WTC11 (cell line): ENCODE measurements at regions not wholly inside any gene's neighbourhood (a gene's known extent, or its start where the extent isn't known, plus 50 kb on each side); places are given as distances from the start of the nearest gene placed in this dataset.

ENCODE experiments used
- ATAC-seq: fragments of 200-7000 bp; cut with Tn5 transposase; 2 replicates; pipeline ENCODE4 v1.10.0; 2021; ENCODE audit warnings: mild to moderate bottlenecking, moderate library complexity
- CTCF ChIA-PET: fragments of 300-600 bp; sonication (Branson Sonifier 250); formaldehyde crosslinking; loops from one replicate; lab custom pipeline; 2021; ENCODE audit warnings: antibody characterized with exemption; lab: Charles Lee
- POLR2A ChIA-PET: fragments of 350-600 bp; sonication (Branson Sonifier 250); formaldehyde crosslinking; loops from one replicate; lab custom pipeline; 2021; ENCODE audit warnings: antibody characterized with exemption; lab: Charles Lee
- DNase-seq: peaks from one replicate; pipeline ENCODE4 v3.0.0; 2021; ENCODE audit warnings: low spot score
- H3K27ac Mint-ChIP-seq: 2 replicates; pipeline ENCODE4 v1.8.0; 2021; ENCODE audit warnings: mixed read lengths
- H3K27me3 Mint-ChIP-seq: 2 replicates; pipeline ENCODE4 v1.8.0; 2021; ENCODE audit warnings: low read depth, mild to moderate bottlenecking, moderate library complexity, mixed read lengths
- H3K36me3 Mint-ChIP-seq: 2 replicates; pipeline ENCODE4 v1.8.0; 2021; ENCODE audit warnings: mixed read lengths
- H3K4me1 Mint-ChIP-seq: 2 replicates; pipeline ENCODE4 v1.8.0; 2022; ENCODE audit warnings: mixed read lengths
- H3K4me3 Mint-ChIP-seq: 2 replicates; pipeline ENCODE4 v1.8.0; 2021; ENCODE audit warnings: mild to moderate bottlenecking, moderate library complexity, mixed read lengths
- H3K9me3 Mint-ChIP-seq: 2 replicates; pipeline ENCODE4 v1.8.0; 2021; ENCODE audit warnings: mixed read lengths
- CREB1 ChIP-seq: sonication (generic); formaldehyde crosslinking; IDR thresholded peaks from 2 replicates; pipeline ENCODE4 v1.8.0; 2023; ENCODE audit warnings: mild to moderate bottlenecking, missing genetic modification reagents
- CTCF ChIP-seq: fragments of 200-600 bp; IDR thresholded peaks from 2 replicates; pipeline ENCODE4 v1.8.0; 2022; ENCODE audit warnings: antibody characterized with exemption
- E2F5 ChIP-seq: sonication (generic); formaldehyde crosslinking; IDR thresholded peaks from 2 replicates; pipeline ENCODE4 v1.8.1; 2022; ENCODE audit warnings: mild to moderate bottlenecking, moderate library complexity, missing genetic modification reagents
- ESRRA ChIP-seq: sonication (generic); formaldehyde crosslinking; IDR thresholded peaks from 2 replicates; pipeline ENCODE4 v1.8.1; 2022; ENCODE audit warnings: mild to moderate bottlenecking, missing genetic modification reagents, borderline replicate concordance
- FOXP4 ChIP-seq: sonication (generic); formaldehyde crosslinking; IDR thresholded peaks from 2 replicates; pipeline ENCODE4 v1.8.0; 2022; ENCODE audit warnings: mild to moderate bottlenecking, missing genetic modification reagents
- MLX ChIP-seq: sonication (generic); formaldehyde crosslinking; IDR thresholded peaks from 2 replicates; pipeline ENCODE4 v1.8.1; 2023; ENCODE audit warnings: mild to moderate bottlenecking, missing genetic modification reagents, moderate library complexity
- MYBL2 ChIP-seq: sonication (generic); formaldehyde crosslinking; IDR thresholded peaks from 2 replicates; pipeline ENCODE4 v1.8.1; 2023; ENCODE audit warnings: mild to moderate bottlenecking, moderate library complexity, missing genetic modification reagents
- NFYB ChIP-seq: sonication (generic); formaldehyde crosslinking; conservative IDR thresholded peaks from 2 replicates; pipeline ENCODE4 v1.8.0; 2022; ENCODE audit warnings: low read depth, missing genetic modification reagents
- NR1H2 ChIP-seq: sonication (generic); formaldehyde crosslinking; IDR thresholded peaks from 2 replicates; pipeline ENCODE4 v1.9.0; 2021; ENCODE audit warnings: mild to moderate bottlenecking, moderate library complexity, missing genetic modification reagents
- NR2C2 ChIP-seq: sonication (generic); formaldehyde crosslinking; IDR thresholded peaks from 2 replicates; pipeline ENCODE4 v1.8.0; 2022; ENCODE audit warnings: mild to moderate bottlenecking, missing genetic modification reagents
- USF1 ChIP-seq: sonication (generic); formaldehyde crosslinking; IDR thresholded peaks from 2 replicates; pipeline ENCODE4 v1.8.0; 2022; ENCODE audit warnings: mild to moderate bottlenecking, missing genetic modification reagents
- ZBTB21 ChIP-seq: sonication (generic); formaldehyde crosslinking; IDR thresholded peaks from 2 replicates; pipeline ENCODE4 v1.8.1; 2023; ENCODE audit warnings: mild to moderate bottlenecking, missing genetic modification reagents, borderline replicate concordance
- ZBTB43 ChIP-seq: sonication (generic); formaldehyde crosslinking; IDR thresholded peaks from 2 replicates; pipeline ENCODE4 v1.8.1; 2023; ENCODE audit warnings: mild to moderate bottlenecking, missing genetic modification reagents
- ZNF416 ChIP-seq: fragments of 250-450 bp; sonication (Bioruptor Pico); IDR thresholded peaks from 2 replicates; pipeline ENCODE4 v1.9.0; 2021; ENCODE audit warnings: mild to moderate bottlenecking, inconsistent platforms
- ZNF423 ChIP-seq: fragments of 250-450 bp; sonication (Bioruptor Pico); IDR thresholded peaks from 2 replicates; pipeline ENCODE4 v2.1.2; 2022; ENCODE audit warnings: mild to moderate bottlenecking, moderate library complexity
- ZNF671 ChIP-seq: fragments of 250-450 bp; sonication (Bioruptor Pico); IDR thresholded peaks from 2 replicates; pipeline ENCODE4 v1.8.0; 2021; ENCODE audit warnings: mild to moderate bottlenecking

- no peak for TF ChIP-seq CTCF
- TF ChIP-seq NFYB (CRISPR knock-in tag), result no peak
- TF ChIP-seq MYBL2, result no peak
- no peak for TF ChIP-seq E2F5
These were observed 217.4 kb upstream of the GMDS start (continued) for GRCh38 chr6:2462831-2463230.

GRCh38 chr6:2460216-2460745 is 214.9 kb upstream of the GMDS start:
- no peak overlapping the region for H3K4me3 Mint-ChIP-seq
- H3K36me3 Mint-ChIP-seq, result no peaks in the 10 kb centered on the region
- H3K9me3 Mint-ChIP-seq, result no peaks in the 10 kb centered on the region
- ATAC-seq (no peak), DNase-seq (no peak)
- H3K4me1 Mint-ChIP-seq, result no peaks in the 10 kb centered on the region
- ChIA-PET POLR2A (no interaction called here), CTCF (no interaction called here)
- TF ChIP-seq CREB1 (CRISPR knock-in tag) (no peak), ZNF416 (CRISPR knock-in tag) (no peak), ZBTB21 (CRISPR knock-in tag) (no peak), ZNF423 (CRISPR knock-in tag) (no peak), NFYB (CRISPR knock-in tag) (no peak), MLX (CRISPR knock-in tag) (no peak)
- H3K27ac Mint-ChIP-seq, result no peak overlapping the region
- H3K27me3 Mint-ChIP-seq, result no peaks in the 10 kb centered on the region; the same call in 1 of the 2 replicates

- no peak overlapping the region for H3K4me3 Mint-ChIP-seq
- no peak for ATAC-seq
- H3K27me3 Mint-ChIP-seq, result peaks cover 14% of the 10 kb centered on the region
- POLR2A ChIA-PET, result no interaction called here
- no peak for TF ChIP-seq ZBTB43 (CRISPR knock-in tag)
- no peak for TF ChIP-seq ZNF423 (CRISPR knock-in tag)
- no peak for TF ChIP-seq NR2C2
- TF ChIP-seq NFYB (CRISPR knock-in tag), result no peak
- TF ChIP-seq CREB1 (CRISPR knock-in tag), result no peak
- no peak for TF ChIP-seq FOXP4 (CRISPR knock-in tag)
- no peak for TF ChIP-seq NR1H2 (CRISPR knock-in tag)
- TF ChIP-seq ESRRA (CRISPR knock-in tag), result no peak
- TF ChIP-seq USF1 (CRISPR knock-in tag), result no peak
- no peak for TF ChIP-seq ZNF671 (CRISPR knock-in tag)
- no peak overlapping the region for H3K27ac Mint-ChIP-seq
- H3K9me3 Mint-ChIP-seq, result no peaks in the 10 kb centered on the region
- DNase-seq, result no peak
- no peaks in the 10 kb centered on the region for H3K4me1 Mint-ChIP-seq
- CTCF ChIA-PET, result no interaction called here
- no peaks in the 10 kb centered on the region for H3K36me3 Mint-ChIP-seq
These were observed 208.8 kb upstream of the GMDS start for GRCh38 chr6:2454180-2454579.
